ENCODE measurements at regions not wholly inside any gene's neighbourhood (a gene's known extent, or its start where the extent isn't known, plus 50 kb on each side); places are given as distances from the start of the nearest gene placed in this dataset.

GRCh38 chr9:81430727-81431126, 258.6 kb downstream of the TLE1 start:
- TF ChIP-seq CTCF (IDR thresholded peaks at IDR 0.05) (no peak), POLR2A (IDR thresholded peaks at IDR 0.05) (no peak)
